ENCODE measurements at regions not wholly inside any gene's neighbourhood (a gene's known extent, or its start where the extent isn't known, plus 50 kb on each side); places are given as distances from the start of the nearest gene placed in this dataset.

DNA sequence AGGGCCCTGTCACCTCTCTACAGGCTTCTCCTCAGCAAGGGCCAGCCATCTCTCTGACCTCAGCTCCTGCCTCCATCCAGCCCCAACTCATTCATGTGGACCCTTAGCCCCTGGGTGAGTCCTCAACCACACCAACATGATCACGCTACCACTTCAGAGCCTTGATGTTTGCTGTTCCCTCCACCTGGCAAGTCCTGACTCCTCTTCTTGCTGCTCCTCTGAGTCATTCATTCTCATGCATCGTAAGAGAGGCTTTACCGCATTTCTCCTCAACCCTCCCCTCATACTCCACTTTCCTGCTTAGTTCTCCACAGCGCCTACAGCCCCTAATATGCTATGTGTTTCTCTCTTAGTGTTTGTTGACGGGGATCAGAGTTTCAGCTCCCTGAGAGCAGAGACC lies 99.9 kb downstream of the C17orf67 start:
- intact Hi-C loops (cut with micrococcal nuclease; ENCODE audit: unreplicated experiment), result no loop called here
- Histone ChIP-seq H3K4me1 (replicated peaks; ENCODE audit: insufficient read depth) (no peaks in the 10 kb centered on the region), H3K4me3 (no peak overlapping the region), H3K36me3 (ENCODE audit: low read depth) (no peaks in the 10 kb centered on the region), H3K79me2 (ENCODE audit: low read depth) (no peaks in the 10 kb centered on the region), H3K27ac (no peak overlapping the region), H3K9me2 (ENCODE audit: insufficient read depth) (no peaks in the 10 kb centered on the region), H3F3A (ENCODE audit: insufficient read depth, low read depth) (no peaks in the 10 kb centered on the region), H2AFZ (no peak overlapping the region), H3K4me2 (no peak overlapping the region), H4K20me1 (ENCODE audit: insufficient read depth) (no peaks in the 10 kb centered on the region), H3K9me3 (ENCODE audit: insufficient read depth, low read depth) (no peaks in the 10 kb centered on the region), H3K27me3 (ENCODE audit: insufficient read depth, low read depth) (peaks cover 13% of the 10 kb centered on the region)
- no TSS peak for BruUV-seq (replicated peaks)
- TF ChIP-seq, protein P1, sequence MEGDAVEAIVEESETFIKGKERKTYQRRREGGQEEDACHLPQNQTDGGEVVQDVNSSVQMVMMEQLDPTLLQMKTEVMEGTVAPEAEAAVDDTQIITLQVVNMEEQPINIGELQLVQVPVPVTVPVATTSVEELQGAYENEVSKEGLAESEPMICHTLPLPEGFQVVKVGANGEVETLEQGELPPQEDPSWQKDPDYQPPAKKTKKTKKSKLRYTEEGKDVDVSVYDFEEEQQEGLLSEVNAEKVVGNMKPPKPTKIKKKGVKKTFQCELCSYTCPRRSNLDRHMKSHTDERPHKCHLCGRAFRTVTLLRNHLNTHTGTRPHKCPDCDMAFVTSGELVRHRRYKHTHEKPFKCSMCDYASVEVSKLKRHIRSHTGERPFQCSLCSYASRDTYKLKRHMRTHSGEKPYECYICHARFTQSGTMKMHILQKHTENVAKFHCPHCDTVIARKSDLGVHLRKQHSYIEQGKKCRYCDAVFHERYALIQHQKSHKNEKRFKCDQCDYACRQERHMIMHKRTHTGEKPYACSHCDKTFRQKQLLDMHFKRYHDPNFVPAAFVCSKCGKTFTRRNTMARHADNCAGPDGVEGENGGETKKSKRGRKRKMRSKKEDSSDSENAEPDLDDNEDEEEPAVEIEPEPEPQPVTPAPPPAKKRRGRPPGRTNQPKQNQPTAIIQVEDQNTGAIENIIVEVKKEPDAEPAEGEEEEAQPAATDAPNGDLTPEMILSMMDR (conservative IDR thresholded peaks at IDR 0.05), result no peak
- ChIA-PET POLR2A (ENCODE audit: unreplicated experiment) (interaction anchor here (0.7 kb wide), 1 partner anchor 355 kb away, joined by 7 read pairs; no protein-coding TSS in a partner anchor), CTCF (no interaction called here)
- no peak for DNase-seq

DNA sequence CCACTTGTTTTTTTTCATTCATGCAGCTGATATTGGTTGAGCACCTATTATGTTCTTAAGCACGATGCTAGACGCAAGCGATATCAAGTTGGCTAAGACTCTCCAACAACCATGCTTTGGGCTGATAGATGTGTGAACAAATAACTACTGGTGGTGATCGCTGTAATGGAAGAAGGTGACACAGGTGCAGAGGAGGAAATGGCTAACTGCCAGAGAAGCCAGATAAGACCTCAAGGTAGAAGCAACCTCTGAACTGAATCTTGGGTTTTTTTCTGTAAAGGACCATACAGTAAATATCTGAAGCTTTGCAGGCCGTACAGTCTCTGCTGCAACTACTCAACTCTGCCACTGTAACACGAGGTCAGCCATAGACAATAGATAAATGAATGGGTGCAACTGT lies 97.9 kb downstream of the C17orf67 start:
- no peak for DNase-seq
- intact Hi-C loops (cut with micrococcal nuclease; ENCODE audit: unreplicated experiment), result no loop called here
- no peaks in the 10 kb centered on the region for H3K9me2 ChIP-seq (ENCODE audit: insufficient read depth)
- H3K9me3 ChIP-seq (ENCODE audit: insufficient read depth, low read depth), result no peaks in the 10 kb centered on the region
- H3K4me1 ChIP-seq (replicated peaks; ENCODE audit: insufficient read depth), result no peaks in the 10 kb centered on the region
- H3K4me2 ChIP-seq, result no peak overlapping the region
- no peaks in the 10 kb centered on the region for H3F3A ChIP-seq (ENCODE audit: insufficient read depth, low read depth)
- POLR2A ChIA-PET (ENCODE audit: unreplicated experiment), result no interaction called here
- no peak overlapping the region for H3K4me3 ChIP-seq
- H3K36me3 ChIP-seq (ENCODE audit: low read depth), result no peaks in the 10 kb centered on the region
- CTCF ChIA-PET, result no interaction called here
- TF ChIP-seq, protein P1 (conservative IDR thresholded peaks at IDR 0.05), result no peak
- TF ChIP-seq EZH2 (IDR thresholded peaks at IDR 0.05; ENCODE audit: low read depth), result no peak
- no peaks in the 10 kb centered on the region for H3K79me2 ChIP-seq (ENCODE audit: low read depth)
- no peaks in the 10 kb centered on the region for H4K20me1 ChIP-seq (ENCODE audit: insufficient read depth)
- H3K27me3 ChIP-seq (ENCODE audit: insufficient read depth, low read depth), result peaks cover 13% of the 10 kb centered on the region
- H3K27ac ChIP-seq, result no peak overlapping the region
- no TSS peak for BruUV-seq (replicated peaks)
- H2AFZ ChIP-seq, result no peak overlapping the region

- POLR2A ChIA-PET (ENCODE audit: unreplicated experiment), result no interaction called here
- no peak overlapping the region for H2AFZ ChIP-seq
- DNase-seq, result no peak
- H3K36me3 ChIP-seq (ENCODE audit: low read depth), result no peaks in the 10 kb centered on the region
- no peaks in the 10 kb centered on the region for H3K9me3 ChIP-seq (ENCODE audit: insufficient read depth, low read depth)
- H3K79me2 ChIP-seq (ENCODE audit: low read depth), result no peaks in the 10 kb centered on the region
- H3F3A ChIP-seq (ENCODE audit: insufficient read depth, low read depth), result no peaks in the 10 kb centered on the region
- no peak overlapping the region for H3K4me2 ChIP-seq
- TF ChIP-seq EZH2 (IDR thresholded peaks at IDR 0.05; ENCODE audit: low read depth), result no peak
- TF ChIP-seq, protein P1 (conservative IDR thresholded peaks at IDR 0.05), result no peak
- no peaks in the 10 kb centered on the region for H3K9me2 ChIP-seq (ENCODE audit: insufficient read depth)
- CTCF ChIA-PET, result no interaction called here
- H4K20me1 ChIP-seq (ENCODE audit: insufficient read depth), result no peaks in the 10 kb centered on the region
- no peaks in the 10 kb centered on the region for H3K4me1 ChIP-seq (replicated peaks; ENCODE audit: insufficient read depth)
- H3K27ac ChIP-seq, result no peak overlapping the region
- BruUV-seq (replicated peaks), result no TSS peak
- H3K27me3 ChIP-seq (ENCODE audit: insufficient read depth, low read depth), result peaks cover 19% of the 10 kb centered on the region
- intact Hi-C loops (cut with micrococcal nuclease; ENCODE audit: unreplicated experiment), result no loop called here
- H3K4me3 ChIP-seq, result no peak overlapping the region
These were observed 96.1 kb downstream of the C17orf67 start for GRCh38 chr17:56737421-56738161.
